WTC11 (cell line): ENCODE measurements at regions not wholly inside any gene's neighbourhood (a gene's known extent, or its start where the extent isn't known, plus 50 kb on each side); places are given as distances from the start of the nearest gene placed in this dataset.

Experiments
- ATAC-seq: fragments of 200-7000 bp; cut with Tn5 transposase; 2 replicates; pipeline ENCODE4 v1.10.0; 2021; ENCODE audit warnings: mild to moderate bottlenecking, moderate library complexity
- CTCF ChIA-PET: fragments of 300-600 bp; sonication (Branson Sonifier 250); formaldehyde crosslinking; loops from one replicate; lab custom pipeline; 2021; ENCODE audit warnings: antibody characterized with exemption; lab: Charles Lee
- POLR2A ChIA-PET: fragments of 350-600 bp; sonication (Branson Sonifier 250); formaldehyde crosslinking; loops from one replicate; lab custom pipeline; 2021; ENCODE audit warnings: antibody characterized with exemption; lab: Charles Lee
- DNase-seq: peaks from one replicate; pipeline ENCODE4 v3.0.0; 2021; ENCODE audit warnings: low spot score
- H3K27ac Mint-ChIP-seq: 2 replicates; pipeline ENCODE4 v1.8.0; 2021; ENCODE audit warnings: mixed read lengths
- H3K27me3 Mint-ChIP-seq: 2 replicates; pipeline ENCODE4 v1.8.0; 2021; ENCODE audit warnings: low read depth, mild to moderate bottlenecking, moderate library complexity, mixed read lengths
- H3K36me3 Mint-ChIP-seq: 2 replicates; pipeline ENCODE4 v1.8.0; 2021; ENCODE audit warnings: mixed read lengths
- H3K4me1 Mint-ChIP-seq: 2 replicates; pipeline ENCODE4 v1.8.0; 2022; ENCODE audit warnings: mixed read lengths
- H3K4me3 Mint-ChIP-seq: 2 replicates; pipeline ENCODE4 v1.8.0; 2021; ENCODE audit warnings: mild to moderate bottlenecking, moderate library complexity, mixed read lengths
- H3K9me3 Mint-ChIP-seq: 2 replicates; pipeline ENCODE4 v1.8.0; 2021; ENCODE audit warnings: mixed read lengths
- ELF4 ChIP-seq: sonication (generic); formaldehyde crosslinking; IDR thresholded peaks from 2 replicates; pipeline ENCODE4 v1.8.1; 2022; ENCODE audit warnings: low read depth, mild to moderate bottlenecking, moderate library complexity, missing genetic modification reagents
- GRHL2 ChIP-seq: fragments of 250-450 bp; sonication (Bioruptor Pico); IDR thresholded peaks from 2 replicates; pipeline ENCODE4 v1.8.0; 2022; ENCODE audit warnings: mild to moderate bottlenecking, moderate library complexity; ENCODE audit not compliant: insufficient replicate concordance, severe bottlenecking
- KAT7 ChIP-seq: sonication (generic); formaldehyde crosslinking; IDR thresholded peaks from 2 replicates; pipeline ENCODE4 v1.8.1; 2023; ENCODE audit warnings: missing genetic modification reagents, mild to moderate bottlenecking, borderline replicate concordance
- NFYB ChIP-seq: sonication (generic); formaldehyde crosslinking; conservative IDR thresholded peaks from 2 replicates; pipeline ENCODE4 v1.8.0; 2022; ENCODE audit warnings: low read depth, missing genetic modification reagents
- SMAD4 ChIP-seq: sonication (generic); formaldehyde crosslinking; IDR thresholded peaks from 2 replicates; pipeline ENCODE4 v1.8.0; 2022; ENCODE audit warnings: mild to moderate bottlenecking, missing genetic modification reagents
- ZNF219 ChIP-seq: sonication (generic); formaldehyde crosslinking; IDR thresholded peaks from 2 replicates; pipeline ENCODE4 v1.8.0; 2023; ENCODE audit warnings: missing genetic modification reagents, mild to moderate bottlenecking, borderline replicate concordance
- ZNF232 ChIP-seq: sonication (generic); formaldehyde crosslinking; IDR thresholded peaks from 2 replicates; pipeline ENCODE4 v1.8.0; 2022; ENCODE audit warnings: mild to moderate bottlenecking, missing genetic modification reagents
- TF ChIP-seq, protein P1 (sequence below): sonication (generic); formaldehyde crosslinking; IDR thresholded peaks from 2 replicates; pipeline ENCODE4 v1.8.1; 2023; ENCODE audit warnings: mild to moderate bottlenecking, moderate library complexity, missing genetic modification reagents
- TF ChIP-seq, protein P2 (sequence below): sonication (generic); formaldehyde crosslinking; IDR thresholded peaks from 2 replicates; pipeline ENCODE4 v1.8.0; 2022; ENCODE audit warnings: mild to moderate bottlenecking, missing genetic modification reagents
- TF ChIP-seq, protein P3 (sequence below): sonication (generic); formaldehyde crosslinking; IDR thresholded peaks from 2 replicates; pipeline ENCODE4 v1.8.0; 2022; ENCODE audit warnings: mild to moderate bottlenecking, missing genetic modification reagents
- TF ChIP-seq, protein P4 (sequence below): fragments of 250-450 bp; sonication (Bioruptor Pico); IDR thresholded peaks from 2 replicates; pipeline ENCODE4 v1.9.0; 2021; ENCODE audit warnings: mild to moderate bottlenecking, borderline replicate concordance
- TF ChIP-seq, protein P5 (sequence below): sonication (generic); formaldehyde crosslinking; IDR thresholded peaks from 2 replicates; pipeline ENCODE4 v1.8.0; 2023; ENCODE audit warnings: missing genetic modification reagents, mild to moderate bottlenecking, borderline replicate concordance
- TF ChIP-seq, protein P6 (sequence below): sonication (generic); formaldehyde crosslinking; IDR thresholded peaks from 2 replicates; pipeline ENCODE4 v1.8.0; 2022; ENCODE audit warnings: mild to moderate bottlenecking, missing genetic modification reagents
- TF ChIP-seq, protein P7 (sequence below): sonication (generic); formaldehyde crosslinking; IDR thresholded peaks from 2 replicates; pipeline ENCODE4 v1.8.1; 2022; ENCODE audit warnings: low read depth, missing genetic modification reagents, borderline replicate concordance
- TF ChIP-seq, protein P8 (sequence below): sonication (generic); formaldehyde crosslinking; IDR thresholded peaks from 2 replicates; pipeline ENCODE4 v1.8.1; 2023; ENCODE audit warnings: mild to moderate bottlenecking, missing genetic modification reagents

DNA sequence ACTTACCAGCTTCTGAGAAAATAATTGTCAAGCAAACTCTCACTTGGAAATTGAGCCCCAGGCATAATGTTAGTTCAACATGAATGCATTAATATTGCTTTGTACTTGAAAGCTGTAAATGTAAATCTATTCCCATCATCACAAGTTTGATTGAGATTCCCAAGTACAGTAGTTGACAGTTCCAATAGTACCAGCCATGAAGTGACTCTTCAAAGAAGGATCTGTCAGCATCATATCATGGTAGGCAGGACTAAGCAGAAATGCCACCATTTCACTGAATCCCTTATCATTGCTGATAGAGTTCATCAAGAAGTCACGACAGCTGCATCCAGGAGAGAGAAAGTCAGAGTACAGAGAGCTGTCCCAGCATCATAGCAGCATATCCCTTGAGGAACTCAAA, 348.7 kb downstream of the OMA1 start:
- ATAC-seq = no peak
- TF ChIP-seq, protein P1, sequence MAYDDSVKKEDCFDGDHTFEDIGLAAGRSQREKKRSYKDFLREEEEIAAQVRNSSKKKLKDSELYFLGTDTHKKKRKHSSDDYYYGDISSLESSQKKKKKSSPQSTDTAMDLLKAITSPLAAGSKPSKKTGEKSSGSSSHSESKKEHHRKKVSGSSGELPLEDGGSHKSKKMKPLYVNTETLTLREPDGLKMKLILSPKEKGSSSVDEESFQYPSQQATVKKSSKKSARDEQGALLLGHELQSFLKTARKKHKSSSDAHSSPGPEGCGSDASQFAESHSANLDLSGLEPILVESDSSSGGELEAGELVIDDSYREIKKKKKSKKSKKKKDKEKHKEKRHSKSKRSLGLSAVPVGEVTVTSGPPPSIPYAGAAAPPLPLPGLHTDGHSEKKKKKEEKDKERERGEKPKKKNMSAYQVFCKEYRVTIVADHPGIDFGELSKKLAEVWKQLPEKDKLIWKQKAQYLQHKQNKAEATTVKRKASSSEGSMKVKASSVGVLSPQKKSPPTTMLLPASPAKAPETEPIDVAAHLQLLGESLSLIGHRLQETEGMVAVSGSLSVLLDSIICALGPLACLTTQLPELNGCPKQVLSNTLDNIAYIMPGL (CRISPR knock-in tag) = no peak
- TF ChIP-seq, protein P2, sequence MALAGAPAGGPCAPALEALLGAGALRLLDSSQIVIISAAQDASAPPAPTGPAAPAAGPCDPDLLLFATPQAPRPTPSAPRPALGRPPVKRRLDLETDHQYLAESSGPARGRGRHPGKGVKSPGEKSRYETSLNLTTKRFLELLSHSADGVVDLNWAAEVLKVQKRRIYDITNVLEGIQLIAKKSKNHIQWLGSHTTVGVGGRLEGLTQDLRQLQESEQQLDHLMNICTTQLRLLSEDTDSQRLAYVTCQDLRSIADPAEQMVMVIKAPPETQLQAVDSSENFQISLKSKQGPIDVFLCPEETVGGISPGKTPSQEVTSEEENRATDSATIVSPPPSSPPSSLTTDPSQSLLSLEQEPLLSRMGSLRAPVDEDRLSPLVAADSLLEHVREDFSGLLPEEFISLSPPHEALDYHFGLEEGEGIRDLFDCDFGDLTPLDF (CRISPR knock-in tag) = no peak
- TF ChIP-seq KAT7 (CRISPR knock-in tag) (no peak), ELF4 (no peak), NFYB (CRISPR knock-in tag) (no peak), ZNF219 (CRISPR knock-in tag) (no peak), GRHL2 (no peak), ZNF232 (CRISPR knock-in tag) (no peak), SMAD4 (CRISPR knock-in tag) (no peak)
- TF ChIP-seq, protein P3, sequence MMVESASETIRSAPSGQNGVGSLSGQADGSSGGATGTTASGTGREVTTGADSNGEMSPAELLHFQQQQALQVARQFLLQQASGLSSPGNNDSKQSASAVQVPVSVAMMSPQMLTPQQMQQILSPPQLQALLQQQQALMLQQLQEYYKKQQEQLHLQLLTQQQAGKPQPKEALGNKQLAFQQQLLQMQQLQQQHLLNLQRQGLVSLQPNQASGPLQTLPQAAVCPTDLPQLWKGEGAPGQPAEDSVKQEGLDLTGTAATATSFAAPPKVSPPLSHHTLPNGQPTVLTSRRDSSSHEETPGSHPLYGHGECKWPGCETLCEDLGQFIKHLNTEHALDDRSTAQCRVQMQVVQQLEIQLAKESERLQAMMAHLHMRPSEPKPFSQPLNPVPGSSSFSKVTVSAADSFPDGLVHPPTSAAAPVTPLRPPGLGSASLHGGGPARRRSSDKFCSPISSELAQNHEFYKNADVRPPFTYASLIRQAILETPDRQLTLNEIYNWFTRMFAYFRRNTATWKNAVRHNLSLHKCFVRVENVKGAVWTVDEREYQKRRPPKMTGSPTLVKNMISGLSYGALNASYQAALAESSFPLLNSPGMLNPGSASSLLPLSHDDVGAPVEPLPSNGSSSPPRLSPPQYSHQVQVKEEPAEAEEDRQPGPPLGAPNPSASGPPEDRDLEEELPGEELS = no peak
- TF ChIP-seq, protein P4, sequence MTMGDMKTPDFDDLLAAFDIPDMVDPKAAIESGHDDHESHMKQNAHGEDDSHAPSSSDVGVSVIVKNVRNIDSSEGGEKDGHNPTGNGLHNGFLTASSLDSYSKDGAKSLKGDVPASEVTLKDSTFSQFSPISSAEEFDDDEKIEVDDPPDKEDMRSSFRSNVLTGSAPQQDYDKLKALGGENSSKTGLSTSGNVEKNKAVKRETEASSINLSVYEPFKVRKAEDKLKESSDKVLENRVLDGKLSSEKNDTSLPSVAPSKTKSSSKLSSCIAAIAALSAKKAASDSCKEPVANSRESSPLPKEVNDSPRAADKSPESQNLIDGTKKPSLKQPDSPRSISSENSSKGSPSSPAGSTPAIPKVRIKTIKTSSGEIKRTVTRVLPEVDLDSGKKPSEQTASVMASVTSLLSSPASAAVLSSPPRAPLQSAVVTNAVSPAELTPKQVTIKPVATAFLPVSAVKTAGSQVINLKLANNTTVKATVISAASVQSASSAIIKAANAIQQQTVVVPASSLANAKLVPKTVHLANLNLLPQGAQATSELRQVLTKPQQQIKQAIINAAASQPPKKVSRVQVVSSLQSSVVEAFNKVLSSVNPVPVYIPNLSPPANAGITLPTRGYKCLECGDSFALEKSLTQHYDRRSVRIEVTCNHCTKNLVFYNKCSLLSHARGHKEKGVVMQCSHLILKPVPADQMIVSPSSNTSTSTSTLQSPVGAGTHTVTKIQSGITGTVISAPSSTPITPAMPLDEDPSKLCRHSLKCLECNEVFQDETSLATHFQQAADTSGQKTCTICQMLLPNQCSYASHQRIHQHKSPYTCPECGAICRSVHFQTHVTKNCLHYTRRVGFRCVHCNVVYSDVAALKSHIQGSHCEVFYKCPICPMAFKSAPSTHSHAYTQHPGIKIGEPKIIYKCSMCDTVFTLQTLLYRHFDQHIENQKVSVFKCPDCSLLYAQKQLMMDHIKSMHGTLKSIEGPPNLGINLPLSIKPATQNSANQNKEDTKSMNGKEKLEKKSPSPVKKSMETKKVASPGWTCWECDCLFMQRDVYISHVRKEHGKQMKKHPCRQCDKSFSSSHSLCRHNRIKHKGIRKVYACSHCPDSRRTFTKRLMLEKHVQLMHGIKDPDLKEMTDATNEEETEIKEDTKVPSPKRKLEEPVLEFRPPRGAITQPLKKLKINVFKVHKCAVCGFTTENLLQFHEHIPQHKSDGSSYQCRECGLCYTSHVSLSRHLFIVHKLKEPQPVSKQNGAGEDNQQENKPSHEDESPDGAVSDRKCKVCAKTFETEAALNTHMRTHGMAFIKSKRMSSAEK = no peak
- TF ChIP-seq, protein P5, sequence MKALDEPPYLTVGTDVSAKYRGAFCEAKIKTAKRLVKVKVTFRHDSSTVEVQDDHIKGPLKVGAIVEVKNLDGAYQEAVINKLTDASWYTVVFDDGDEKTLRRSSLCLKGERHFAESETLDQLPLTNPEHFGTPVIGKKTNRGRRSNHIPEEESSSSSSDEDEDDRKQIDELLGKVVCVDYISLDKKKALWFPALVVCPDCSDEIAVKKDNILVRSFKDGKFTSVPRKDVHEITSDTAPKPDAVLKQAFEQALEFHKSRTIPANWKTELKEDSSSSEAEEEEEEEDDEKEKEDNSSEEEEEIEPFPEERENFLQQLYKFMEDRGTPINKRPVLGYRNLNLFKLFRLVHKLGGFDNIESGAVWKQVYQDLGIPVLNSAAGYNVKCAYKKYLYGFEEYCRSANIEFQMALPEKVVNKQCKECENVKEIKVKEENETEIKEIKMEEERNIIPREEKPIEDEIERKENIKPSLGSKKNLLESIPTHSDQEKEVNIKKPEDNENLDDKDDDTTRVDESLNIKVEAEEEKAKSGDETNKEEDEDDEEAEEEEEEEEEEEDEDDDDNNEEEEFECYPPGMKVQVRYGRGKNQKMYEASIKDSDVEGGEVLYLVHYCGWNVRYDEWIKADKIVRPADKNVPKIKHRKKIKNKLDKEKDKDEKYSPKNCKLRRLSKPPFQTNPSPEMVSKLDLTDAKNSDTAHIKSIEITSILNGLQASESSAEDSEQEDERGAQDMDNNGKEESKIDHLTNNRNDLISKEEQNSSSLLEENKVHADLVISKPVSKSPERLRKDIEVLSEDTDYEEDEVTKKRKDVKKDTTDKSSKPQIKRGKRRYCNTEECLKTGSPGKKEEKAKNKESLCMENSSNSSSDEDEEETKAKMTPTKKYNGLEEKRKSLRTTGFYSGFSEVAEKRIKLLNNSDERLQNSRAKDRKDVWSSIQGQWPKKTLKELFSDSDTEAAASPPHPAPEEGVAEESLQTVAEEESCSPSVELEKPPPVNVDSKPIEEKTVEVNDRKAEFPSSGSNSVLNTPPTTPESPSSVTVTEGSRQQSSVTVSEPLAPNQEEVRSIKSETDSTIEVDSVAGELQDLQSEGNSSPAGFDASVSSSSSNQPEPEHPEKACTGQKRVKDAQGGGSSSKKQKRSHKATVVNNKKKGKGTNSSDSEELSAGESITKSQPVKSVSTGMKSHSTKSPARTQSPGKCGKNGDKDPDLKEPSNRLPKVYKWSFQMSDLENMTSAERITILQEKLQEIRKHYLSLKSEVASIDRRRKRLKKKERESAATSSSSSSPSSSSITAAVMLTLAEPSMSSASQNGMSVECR (CRISPR knock-in tag) = no peak
- TF ChIP-seq, protein P6, sequence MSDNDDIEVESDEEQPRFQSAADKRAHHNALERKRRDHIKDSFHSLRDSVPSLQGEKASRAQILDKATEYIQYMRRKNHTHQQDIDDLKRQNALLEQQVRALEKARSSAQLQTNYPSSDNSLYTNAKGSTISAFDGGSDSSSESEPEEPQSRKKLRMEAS (CRISPR knock-in tag) = no peak
- TF ChIP-seq, protein P7, sequence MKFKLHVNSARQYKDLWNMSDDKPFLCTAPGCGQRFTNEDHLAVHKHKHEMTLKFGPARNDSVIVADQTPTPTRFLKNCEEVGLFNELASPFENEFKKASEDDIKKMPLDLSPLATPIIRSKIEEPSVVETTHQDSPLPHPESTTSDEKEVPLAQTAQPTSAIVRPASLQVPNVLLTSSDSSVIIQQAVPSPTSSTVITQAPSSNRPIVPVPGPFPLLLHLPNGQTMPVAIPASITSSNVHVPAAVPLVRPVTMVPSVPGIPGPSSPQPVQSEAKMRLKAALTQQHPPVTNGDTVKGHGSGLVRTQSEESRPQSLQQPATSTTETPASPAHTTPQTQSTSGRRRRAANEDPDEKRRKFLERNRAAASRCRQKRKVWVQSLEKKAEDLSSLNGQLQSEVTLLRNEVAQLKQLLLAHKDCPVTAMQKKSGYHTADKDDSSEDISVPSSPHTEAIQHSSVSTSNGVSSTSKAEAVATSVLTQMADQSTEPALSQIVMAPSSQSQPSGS (CRISPR knock-in tag) = no peak
- TF ChIP-seq, protein P8, sequence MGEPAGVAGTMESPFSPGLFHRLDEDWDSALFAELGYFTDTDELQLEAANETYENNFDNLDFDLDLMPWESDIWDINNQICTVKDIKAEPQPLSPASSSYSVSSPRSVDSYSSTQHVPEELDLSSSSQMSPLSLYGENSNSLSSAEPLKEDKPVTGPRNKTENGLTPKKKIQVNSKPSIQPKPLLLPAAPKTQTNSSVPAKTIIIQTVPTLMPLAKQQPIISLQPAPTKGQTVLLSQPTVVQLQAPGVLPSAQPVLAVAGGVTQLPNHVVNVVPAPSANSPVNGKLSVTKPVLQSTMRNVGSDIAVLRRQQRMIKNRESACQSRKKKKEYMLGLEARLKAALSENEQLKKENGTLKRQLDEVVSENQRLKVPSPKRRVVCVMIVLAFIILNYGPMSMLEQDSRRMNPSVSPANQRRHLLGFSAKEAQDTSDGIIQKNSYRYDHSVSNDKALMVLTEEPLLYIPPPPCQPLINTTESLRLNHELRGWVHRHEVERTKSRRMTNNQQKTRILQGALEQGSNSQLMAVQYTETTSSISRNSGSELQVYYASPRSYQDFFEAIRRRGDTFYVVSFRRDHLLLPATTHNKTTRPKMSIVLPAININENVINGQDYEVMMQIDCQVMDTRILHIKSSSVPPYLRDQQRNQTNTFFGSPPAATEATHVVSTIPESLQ = no peak
- ChIA-PET CTCF (no interaction called here), POLR2A (no interaction called here)
- DNase-seq = no peak
- H3K4me1 Mint-ChIP-seq = no peaks in the 10 kb centered on the region; the same call in 1 of the 2 replicates
- no peak overlapping the region for H3K4me3 Mint-ChIP-seq
- no peaks in the 10 kb centered on the region for H3K27me3 Mint-ChIP-seq
- H3K9me3 Mint-ChIP-seq = peaks cover 7% of the 10 kb centered on the region
- no peak overlapping the region for H3K27ac Mint-ChIP-seq
- no peaks in the 10 kb centered on the region for H3K36me3 Mint-ChIP-seq
